ENCODE measurements at regions not wholly inside any gene's neighbourhood (a gene's known extent, or its start where the extent isn't known, plus 50 kb on each side); places are given as distances from the start of the nearest gene placed in this dataset.

- no peak overlapping the region for H3K9ac ChIP-seq (ENCODE audit: low read depth, low read length)
- H3K36me3 ChIP-seq (ENCODE audit: control insufficient read depth, insufficient read depth, low read length): no peaks in the 10 kb centered on the region
- peaks cover 6% of the 10 kb centered on the region for H3K4me1 ChIP-seq (ENCODE audit: control insufficient read depth, insufficient read depth, low read length)
- H3K4me3 ChIP-seq (ENCODE audit: low read depth, low read length): peak overlapping the region; percentile 13
- no peaks in the 10 kb centered on the region for H3K9me3 ChIP-seq (ENCODE audit: control insufficient read depth, insufficient read depth, low read length)
- H3K27me3 ChIP-seq (ENCODE audit: control insufficient read depth, insufficient read depth, low read length): peaks cover 95% of the 10 kb centered on the region
These were observed 68.9 kb downstream of the NCR2 start for GRCh38 chr6:41404182-41404845.

DNA sequence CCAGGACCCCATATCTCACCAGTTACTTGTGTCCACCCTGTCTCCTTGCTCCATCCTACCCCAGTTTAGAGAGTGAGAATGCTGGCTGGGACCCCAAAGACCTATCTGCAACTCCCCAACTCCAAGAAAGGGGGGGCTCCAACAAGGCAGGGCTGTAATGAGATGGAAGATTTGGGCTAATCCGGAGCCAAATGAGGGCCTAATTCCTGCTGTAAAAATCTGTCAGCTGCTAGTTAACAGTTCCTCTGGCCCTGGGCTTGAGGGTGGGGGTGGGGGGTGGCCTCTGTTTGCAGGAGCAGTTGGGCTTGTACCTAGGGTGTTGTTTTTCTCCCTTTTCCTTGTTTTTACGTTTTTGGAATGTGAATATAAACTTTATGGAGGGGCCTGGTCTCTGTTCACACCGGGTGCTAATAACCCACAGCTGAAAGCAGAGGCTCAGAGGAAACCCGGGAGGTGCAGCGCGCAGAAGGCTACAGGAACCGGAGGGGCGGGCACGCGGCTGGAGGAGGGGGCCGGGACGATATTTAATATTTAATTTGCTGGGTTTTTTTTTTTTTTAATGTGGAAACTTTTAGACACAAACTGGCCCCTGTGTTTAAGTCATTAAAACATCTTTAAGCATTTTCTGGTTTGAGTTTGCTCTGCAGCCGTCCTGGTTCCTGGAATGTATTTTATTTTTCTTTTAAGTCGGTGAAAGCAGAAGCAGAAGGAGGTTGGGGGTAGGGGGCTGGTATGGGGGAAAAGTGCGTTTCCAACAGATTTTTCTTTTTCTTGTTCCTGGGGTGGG, 70.7 kb downstream of the NCR2 start:
- Histone ChIP-seq H3K27me3 (ENCODE audit: control insufficient read depth, insufficient read depth, low read length) (peaks cover 100% of the 10 kb centered on the region), H3K9me3 (ENCODE audit: control insufficient read depth, insufficient read depth, low read length) (no peaks in the 10 kb centered on the region), H3K9ac (ENCODE audit: low read depth, low read length) (no peak overlapping the region), H3K4me1 (ENCODE audit: control insufficient read depth, insufficient read depth, low read length) (peaks cover 6% of the 10 kb centered on the region), H3K4me3 (ENCODE audit: low read depth, low read length) (peak overlapping the region; percentile 32), H3K36me3 (ENCODE audit: control insufficient read depth, insufficient read depth, low read length) (no peaks in the 10 kb centered on the region)

- H3K27me3 ChIP-seq (ENCODE audit: control insufficient read depth, insufficient read depth, low read length): peaks cover 100% of the 10 kb centered on the region
- H3K9me3 ChIP-seq (ENCODE audit: control insufficient read depth, insufficient read depth, low read length): no peaks in the 10 kb centered on the region
- H3K4me1 ChIP-seq (ENCODE audit: control insufficient read depth, insufficient read depth, low read length): peaks cover 6% of the 10 kb centered on the region
- H3K36me3 ChIP-seq (ENCODE audit: control insufficient read depth, insufficient read depth, low read length): no peaks in the 10 kb centered on the region
- H3K9ac ChIP-seq (ENCODE audit: low read depth, low read length): no peak overlapping the region
- H3K4me3 ChIP-seq (ENCODE audit: low read depth, low read length): peak overlapping the region; percentile 24
These were observed 71.5 kb downstream of the NCR2 start for GRCh38 chr6:41406728-41407489.

DNA sequence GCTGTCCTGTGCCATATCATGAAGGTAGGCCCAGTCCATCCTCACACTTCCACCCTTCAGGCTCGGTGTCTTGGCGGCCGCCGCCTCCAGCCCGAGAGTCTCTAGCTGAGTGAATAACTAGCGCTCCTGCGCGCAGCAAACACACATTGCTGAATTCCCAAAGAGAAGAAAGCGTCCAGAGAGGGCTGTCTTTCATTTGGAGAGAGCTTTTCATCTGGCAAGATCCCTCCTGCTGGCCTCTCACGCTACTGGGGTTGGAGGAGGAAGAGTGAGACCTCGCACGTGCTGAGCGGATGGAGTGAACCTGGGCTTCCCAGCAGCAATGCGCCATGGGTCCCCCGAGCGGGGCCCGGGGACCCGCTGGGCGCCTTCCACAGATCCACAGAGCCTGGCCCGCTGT, 73.2 kb downstream of the NCR2 start:
- H3K27me3 ChIP-seq (ENCODE audit: control insufficient read depth, insufficient read depth, low read length): peaks cover 100% of the 10 kb centered on the region
- H3K4me3 ChIP-seq (ENCODE audit: low read depth, low read length): peak overlapping the region; percentile 39

GRCh38 chr6:41408982-41409381, 73.6 kb downstream of the NCR2 start:
- H3K9ac ChIP-seq (ENCODE audit: low read depth, low read length): no peak overlapping the region
- no peaks in the 10 kb centered on the region for H3K36me3 ChIP-seq (ENCODE audit: control insufficient read depth, insufficient read depth, low read length)
- peaks cover 6% of the 10 kb centered on the region for H3K4me1 ChIP-seq (ENCODE audit: control insufficient read depth, insufficient read depth, low read length)
- H3K4me3 ChIP-seq (ENCODE audit: low read depth, low read length): peak overlapping the region; percentile 39
- peaks cover 100% of the 10 kb centered on the region for H3K27me3 ChIP-seq (ENCODE audit: control insufficient read depth, insufficient read depth, low read length)
- H3K9me3 ChIP-seq (ENCODE audit: control insufficient read depth, insufficient read depth, low read length): no peaks in the 10 kb centered on the region

More for the DNA sequence above, 73.2 kb downstream of the NCR2 start:
- peaks cover 6% of the 10 kb centered on the region for H3K4me1 ChIP-seq (ENCODE audit: control insufficient read depth, insufficient read depth, low read length)
- no peaks in the 10 kb centered on the region for H3K36me3 ChIP-seq (ENCODE audit: control insufficient read depth, insufficient read depth, low read length)
- no peak overlapping the region for H3K9ac ChIP-seq (ENCODE audit: low read depth, low read length)
- no peaks in the 10 kb centered on the region for H3K9me3 ChIP-seq (ENCODE audit: control insufficient read depth, insufficient read depth, low read length)

DNA sequence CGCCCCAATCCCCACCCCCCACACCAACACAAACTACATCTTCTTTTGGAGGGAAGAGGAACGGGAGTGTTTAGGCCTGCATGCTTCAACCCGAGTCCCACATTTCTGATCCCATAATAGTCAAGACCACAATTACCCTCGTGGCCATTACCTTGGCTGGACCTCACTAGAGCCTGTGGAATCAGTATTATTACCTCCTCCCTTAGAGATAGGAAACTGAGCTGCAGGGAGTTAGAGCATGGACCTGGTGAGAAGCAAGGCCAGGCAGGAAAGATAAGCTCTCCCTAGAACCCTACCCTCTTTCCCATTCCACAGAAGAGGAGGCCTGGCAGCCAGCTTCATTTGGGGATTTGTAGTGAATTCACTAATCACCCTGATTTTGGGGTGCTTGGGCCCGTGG, 74.1 kb downstream of the NCR2 start:
- Histone ChIP-seq H3K4me1 (ENCODE audit: control insufficient read depth, insufficient read depth, low read length) (peaks cover 6% of the 10 kb centered on the region), H3K9ac (ENCODE audit: low read depth, low read length) (no peak overlapping the region), H3K36me3 (ENCODE audit: control insufficient read depth, insufficient read depth, low read length) (no peaks in the 10 kb centered on the region), H3K27me3 (ENCODE audit: control insufficient read depth, insufficient read depth, low read length) (peaks cover 100% of the 10 kb centered on the region), H3K4me3 (ENCODE audit: low read depth, low read length) (peak overlapping the region; percentile 39), H3K9me3 (ENCODE audit: control insufficient read depth, insufficient read depth, low read length) (no peaks in the 10 kb centered on the region)

DNA sequence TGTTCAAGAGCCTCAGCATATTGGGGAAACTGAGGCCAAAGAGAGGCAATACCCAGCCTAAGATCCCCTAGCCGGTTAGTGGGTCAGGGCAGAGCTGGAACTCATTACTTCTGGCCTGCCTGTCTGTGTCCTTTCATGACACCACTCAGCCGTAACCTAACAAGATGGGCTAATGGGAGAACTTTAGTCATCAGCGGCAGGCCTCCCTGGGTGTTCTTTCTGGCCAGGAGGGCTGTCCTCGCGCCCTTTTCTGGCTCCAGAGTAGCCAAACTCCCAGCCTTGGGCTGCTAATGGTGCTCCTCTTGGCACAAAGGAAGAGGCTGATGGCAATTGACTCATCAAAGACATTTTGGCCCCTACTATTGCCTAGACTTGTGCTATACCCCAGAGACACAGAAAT, 76.6 kb downstream of the NCR2 start:
- Histone ChIP-seq H3K9ac (ENCODE audit: low read depth, low read length) (no peak overlapping the region), H3K9me3 (ENCODE audit: control insufficient read depth, insufficient read depth, low read length) (no peaks in the 10 kb centered on the region), H3K4me1 (ENCODE audit: control insufficient read depth, insufficient read depth, low read length) (peaks cover 6% of the 10 kb centered on the region), H3K4me3 (ENCODE audit: low read depth, low read length) (no peak overlapping the region), H3K27me3 (ENCODE audit: control insufficient read depth, insufficient read depth, low read length) (peaks cover 100% of the 10 kb centered on the region), H3K36me3 (ENCODE audit: control insufficient read depth, insufficient read depth, low read length) (no peaks in the 10 kb centered on the region)

DNA sequence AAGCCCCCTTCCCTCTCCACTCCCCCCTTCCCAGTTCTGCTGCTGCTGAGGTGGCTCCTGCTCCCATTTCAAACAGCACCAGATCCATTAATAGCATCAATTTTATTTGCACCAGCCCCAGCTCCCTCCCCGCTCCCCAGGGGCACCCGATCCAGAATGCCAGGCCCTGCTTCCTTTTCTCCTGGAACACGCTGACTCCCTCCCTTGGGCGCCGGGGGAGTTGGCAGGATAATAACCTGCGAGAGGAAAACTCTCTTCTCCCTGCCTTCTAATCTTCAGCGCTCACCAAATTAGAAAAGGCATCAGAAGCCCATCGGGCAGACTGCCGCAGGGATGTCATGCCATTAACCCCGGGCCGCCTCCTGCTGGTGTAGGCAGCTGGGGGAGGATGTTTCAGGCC, 77.8 kb downstream of the NCR2 start:
- Histone ChIP-seq H3K4me3 (ENCODE audit: low read depth, low read length) (peak overlapping the region; percentile 13), H3K27me3 (ENCODE audit: control insufficient read depth, insufficient read depth, low read length) (peaks cover 100% of the 10 kb centered on the region), H3K9me3 (ENCODE audit: control insufficient read depth, insufficient read depth, low read length) (no peaks in the 10 kb centered on the region), H3K4me1 (ENCODE audit: control insufficient read depth, insufficient read depth, low read length) (peaks cover 2% of the 10 kb centered on the region), H3K36me3 (ENCODE audit: control insufficient read depth, insufficient read depth, low read length) (no peaks in the 10 kb centered on the region), H3K9ac (ENCODE audit: low read depth, low read length) (no peak overlapping the region)

GRCh38 chr6:41416501-41416837, 81.1 kb downstream of the NCR2 start:
- H3K4me3 ChIP-seq (ENCODE audit: low read depth, low read length): peak overlapping the region; percentile 1
- no peaks in the 10 kb centered on the region for H3K36me3 ChIP-seq (ENCODE audit: control insufficient read depth, insufficient read depth, low read length)
- peaks cover 98% of the 10 kb centered on the region for H3K27me3 ChIP-seq (ENCODE audit: control insufficient read depth, insufficient read depth, low read length)
- H3K9ac ChIP-seq (ENCODE audit: low read depth, low read length): no peak overlapping the region
- H3K9me3 ChIP-seq (ENCODE audit: control insufficient read depth, insufficient read depth, low read length): no peaks in the 10 kb centered on the region
- H3K4me1 ChIP-seq (ENCODE audit: control insufficient read depth, insufficient read depth, low read length): no peaks in the 10 kb centered on the region

GRCh38 chr6:41418741-41419140, 83.3 kb downstream of the NCR2 start:
- Histone ChIP-seq H3K9ac (ENCODE audit: low read depth, low read length) (no peak overlapping the region), H3K27me3 (ENCODE audit: control insufficient read depth, insufficient read depth, low read length) (peaks cover 98% of the 10 kb centered on the region), H3K4me3 (ENCODE audit: low read depth, low read length) (no peak overlapping the region), H3K36me3 (ENCODE audit: control insufficient read depth, insufficient read depth, low read length) (no peaks in the 10 kb centered on the region), H3K4me1 (ENCODE audit: control insufficient read depth, insufficient read depth, low read length) (no peaks in the 10 kb centered on the region), H3K9me3 (ENCODE audit: control insufficient read depth, insufficient read depth, low read length) (no peaks in the 10 kb centered on the region)

GRCh38 chr6:41419385-41419784, 84.0 kb downstream of the NCR2 start:
- H3K4me3 ChIP-seq (ENCODE audit: low read depth, low read length): no peak overlapping the region
- no peaks in the 10 kb centered on the region for H3K4me1 ChIP-seq (ENCODE audit: control insufficient read depth, insufficient read depth, low read length)
- H3K27me3 ChIP-seq (ENCODE audit: control insufficient read depth, insufficient read depth, low read length): peaks cover 98% of the 10 kb centered on the region

More at GRCh38 chr6:41419385-41419784, 84.0 kb downstream of the NCR2 start:
- Histone ChIP-seq H3K9me3 (ENCODE audit: control insufficient read depth, insufficient read depth, low read length) (no peaks in the 10 kb centered on the region), H3K9ac (ENCODE audit: low read depth, low read length) (no peak overlapping the region), H3K36me3 (ENCODE audit: control insufficient read depth, insufficient read depth, low read length) (no peaks in the 10 kb centered on the region)

Measured in iPS-15b (cell line).